HK-2 (cell line): ENCODE measurements at regions not wholly inside any gene's neighbourhood (a gene's known extent, or its start where the extent isn't known, plus 50 kb on each side); places are given as distances from the start of the nearest gene placed in this dataset.
A peak's percentile ranks its signal among the peaks of the same experiment; 100 is the strongest.
"Not testable (repeated sequence)": the region's sequence is repeated elsewhere in the genome, so short reads cannot be mapped to it uniquely, and the experiment has no call there.

ENCODE experiments used
- DNase-seq: peaks from one replicate; pipeline ENCODE4 v3.0.0-alpha.2; 2018; ENCODE audit not compliant: unreplicated experiment

GRCh38 chrX:10676235-10676957 is 56.0 kb upstream of the MID1 start:
- no peak for DNase-seq

DNA sequence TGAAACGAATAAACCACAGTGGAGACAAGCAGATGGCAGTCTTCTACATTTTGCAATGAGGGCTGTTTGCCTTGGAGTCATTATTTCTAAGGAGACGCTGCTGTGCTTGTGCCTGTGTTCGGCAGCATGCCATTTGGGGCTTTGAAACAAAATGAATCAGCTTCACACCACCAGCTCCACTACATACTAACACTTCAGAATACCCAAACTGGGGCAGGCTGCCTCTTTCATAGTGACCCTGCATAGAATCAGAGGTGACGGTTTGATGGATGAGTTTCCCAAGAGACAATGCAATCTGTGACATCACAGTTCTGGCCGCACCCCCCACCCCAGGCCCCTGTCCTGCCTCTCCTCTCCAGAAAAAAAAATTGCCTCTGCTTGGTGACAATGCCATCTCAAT is 57.1 kb upstream of the MID1 start:
- no peak for DNase-seq

- no peak for DNase-seq
These were observed 59.0 kb upstream of the MID1 start for GRCh38 chrX:10679387-10679786.

DNA sequence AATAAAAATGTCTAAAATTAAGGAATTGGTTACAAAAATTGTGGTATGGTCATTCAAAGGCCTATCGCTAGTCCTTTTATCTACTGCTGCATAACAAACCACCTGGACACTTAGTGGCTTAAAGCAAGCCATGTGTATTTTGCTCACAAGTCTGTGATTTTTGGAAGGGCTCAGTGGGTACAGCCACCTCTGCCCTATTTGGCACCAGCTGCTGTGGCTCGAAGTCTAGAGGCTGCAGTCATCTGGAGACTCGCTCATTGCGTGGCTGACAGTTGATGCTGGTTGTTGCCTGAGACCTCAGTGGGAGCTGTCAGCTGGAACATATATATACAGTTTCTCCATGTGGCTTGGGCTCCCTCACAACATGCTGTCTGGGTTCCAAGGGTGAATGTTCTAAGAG is 60.8 kb upstream of the MID1 start:
- no peak for DNase-seq

DNA sequence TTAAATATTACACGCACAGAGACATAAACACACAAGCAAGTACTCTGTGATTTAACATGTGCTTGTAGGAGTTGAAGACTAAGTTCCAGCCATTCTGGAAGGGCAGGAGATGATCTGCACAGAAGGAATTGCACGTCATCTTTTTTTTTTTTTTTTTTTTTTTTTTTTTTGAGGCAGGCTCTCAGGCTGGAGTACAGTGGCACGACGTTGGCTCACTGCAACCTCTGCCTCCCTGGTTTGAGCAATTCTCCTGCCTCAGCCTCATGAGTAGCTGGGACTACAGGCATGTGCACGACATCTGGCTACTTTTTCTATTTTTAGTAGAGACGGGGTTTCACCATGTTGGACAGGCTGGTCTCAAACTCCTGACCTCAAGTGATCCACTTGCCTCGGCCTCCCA is 63.2 kb upstream of the MID1 start:
- DNase-seq: not testable (repeated sequence)

DNA sequence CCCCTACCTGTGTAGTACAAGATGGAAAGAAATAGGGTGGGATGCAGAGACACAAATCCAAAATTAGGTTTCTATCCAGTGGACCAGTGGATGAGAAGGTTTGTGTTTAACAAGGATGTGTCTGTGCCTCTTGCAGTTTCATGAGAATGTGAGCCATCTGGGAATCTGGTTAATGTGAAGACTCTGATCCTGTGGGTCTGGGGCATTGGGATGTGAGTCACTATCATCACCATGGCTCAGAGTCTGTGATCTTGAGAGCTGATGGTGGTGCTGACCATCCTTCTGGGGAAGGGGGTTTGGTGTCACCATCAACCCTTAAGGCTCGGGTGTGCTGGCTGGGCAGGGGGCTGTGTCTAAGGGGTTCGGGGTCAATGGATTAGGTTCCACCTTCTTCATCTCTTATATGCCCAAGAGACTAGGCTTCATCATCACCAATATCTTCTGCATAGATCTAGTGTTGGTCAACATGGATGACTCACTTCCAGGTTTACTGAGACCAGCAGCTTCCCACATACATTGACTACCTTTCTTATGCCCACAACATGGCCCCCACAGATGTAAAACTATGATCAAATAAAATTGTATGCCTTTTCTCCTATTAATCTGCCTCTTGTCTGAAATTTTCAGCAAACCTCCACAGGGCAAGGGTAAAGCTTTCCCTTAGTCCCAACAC is 65.7 kb upstream of the MID1 start:
- DNase-seq: no peak

DNA sequence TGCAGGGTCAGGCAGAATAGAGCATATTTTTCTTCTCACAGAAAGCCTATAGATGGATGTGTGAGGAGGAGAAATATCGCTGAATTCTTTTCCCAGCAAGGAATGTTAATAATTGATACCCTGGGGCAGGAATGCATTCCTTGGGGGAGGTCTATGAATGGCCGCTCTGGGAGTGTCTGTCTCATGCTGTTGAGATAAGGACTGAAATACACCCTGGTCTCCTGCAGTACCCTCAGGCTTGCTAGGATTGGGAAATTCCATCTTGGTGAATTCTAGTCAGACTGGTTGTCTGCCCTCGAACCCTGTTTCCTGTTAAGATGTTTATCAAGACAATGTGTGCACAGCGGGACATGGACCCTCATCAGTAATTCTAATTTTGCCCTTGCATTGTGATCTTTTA is 71.4 kb upstream of the MID1 start:
- DNase-seq: not testable (repeated sequence)

- DNase-seq: no peak
These were observed 77.4 kb upstream of the MID1 start for GRCh38 chrX:10697616-10698317.

GRCh38 chrX:10698318-10698640 is 77.9 kb upstream of the MID1 start:
- no peak for DNase-seq

DNA sequence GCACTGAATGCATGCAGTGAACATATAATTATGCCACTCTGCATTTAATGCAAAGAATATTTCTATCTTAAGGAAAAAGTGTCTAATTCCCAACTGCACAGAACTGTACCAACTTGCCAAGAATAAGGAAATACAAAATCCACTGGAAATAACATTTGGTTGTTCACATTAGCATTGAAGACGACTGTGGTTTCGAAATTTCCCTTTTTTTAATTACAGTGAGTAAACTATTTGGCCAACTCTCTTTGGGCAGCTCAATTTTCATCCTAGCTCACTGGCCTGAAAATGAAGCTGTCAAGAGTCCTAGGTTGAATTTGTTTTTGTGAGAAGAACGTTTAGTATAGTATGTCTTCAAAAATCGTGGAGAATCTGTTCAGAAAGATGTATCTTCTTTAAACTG is 81.6 kb upstream of the MID1 start:
- no peak for DNase-seq

GRCh38 chrX:10706342-10706741 is 86.0 kb upstream of the MID1 start:
- not testable (repeated sequence) for DNase-seq

DNA sequence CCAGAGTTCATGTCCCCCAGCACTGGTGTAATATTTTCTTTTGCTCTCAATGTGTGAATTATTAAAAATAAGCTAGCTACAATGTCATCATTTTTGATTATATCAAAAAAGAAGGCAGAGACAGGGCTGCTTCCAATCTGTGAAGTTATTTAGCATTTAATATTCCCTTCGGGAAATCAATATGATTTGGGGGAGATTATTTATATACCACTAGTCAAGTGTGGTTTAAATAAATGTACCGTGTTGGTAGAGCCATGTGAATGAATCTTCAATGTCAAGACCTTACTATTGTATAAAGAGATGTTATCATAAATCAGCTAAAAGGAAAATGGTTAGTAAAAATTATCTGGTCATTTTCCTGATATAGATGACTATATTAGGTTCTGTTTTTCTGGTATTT is 87.4 kb upstream of the MID1 start:
- DNase-seq: no peak

DNA sequence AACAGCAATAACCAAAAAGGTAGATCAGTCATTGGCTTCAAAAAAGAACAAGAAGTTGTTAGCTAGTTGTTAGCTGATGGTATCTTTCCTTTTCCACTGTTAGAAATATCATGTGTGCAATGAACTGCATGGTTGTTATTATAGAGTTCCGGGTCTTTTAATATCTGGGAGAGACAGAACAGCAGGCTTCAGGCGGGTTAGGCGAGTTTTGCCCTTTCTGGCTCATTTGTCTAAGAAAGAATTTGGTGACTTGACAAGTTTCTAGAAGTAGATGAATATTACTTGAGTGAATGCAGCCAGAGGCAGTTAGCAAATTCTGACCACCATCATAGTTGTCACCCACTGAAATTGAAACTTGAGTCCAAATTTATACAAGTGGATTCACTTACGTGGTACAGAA is 88.9 kb upstream of the MID1 start:
- no peak for DNase-seq

- no peak for DNase-seq
These were observed 94.1 kb upstream of the MID1 start for GRCh38 chrX:10714531-10714930.

GRCh38 chrX:10722851-10723250 is 102.5 kb upstream of the MID1 start:
- DNase-seq: peak; percentile 48

DNA sequence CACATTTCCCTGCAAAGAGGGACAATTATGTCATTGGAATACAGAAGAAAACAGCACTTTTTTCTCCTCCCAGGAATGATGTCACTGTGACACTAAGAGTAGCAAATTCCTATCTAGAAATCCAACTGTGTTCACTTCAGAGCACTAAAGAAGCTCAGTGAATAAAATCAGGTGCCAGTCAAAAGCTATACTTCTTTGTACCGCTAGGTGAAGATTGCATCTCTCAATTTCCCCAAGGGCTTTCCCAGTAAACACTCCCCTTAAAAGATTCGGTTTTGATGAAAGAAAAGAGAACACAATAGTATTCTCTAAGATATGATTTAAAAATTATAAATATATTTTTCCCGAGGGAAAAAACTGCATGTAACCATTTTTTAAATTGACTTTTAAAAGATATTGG is 104.7 kb upstream of the MID1 start:
- DNase-seq: no peak

DNA sequence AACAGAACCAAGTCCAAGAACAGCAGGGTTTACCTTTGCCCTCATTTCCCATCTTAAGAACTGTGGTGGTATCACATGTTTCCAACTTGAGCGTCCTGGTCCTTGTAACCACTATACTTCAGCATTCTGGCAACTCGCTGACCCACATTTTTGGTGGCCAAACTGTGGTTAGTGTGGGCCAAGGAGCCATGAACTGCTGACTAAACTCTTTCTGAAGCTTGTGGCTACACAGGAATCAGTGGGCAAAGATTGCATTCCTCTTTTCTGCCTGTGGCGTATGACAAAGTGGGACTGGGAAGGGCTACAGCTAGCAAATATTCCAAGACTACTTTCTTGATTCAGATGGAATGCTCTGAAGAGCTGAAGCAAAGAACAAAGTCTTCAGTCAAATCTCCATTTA is 106.3 kb upstream of the MID1 start:
- peak; percentile 53 for DNase-seq

GRCh38 chrX:10728806-10729389 is 108.5 kb upstream of the MID1 start:
- DNase-seq: no peak

DNA sequence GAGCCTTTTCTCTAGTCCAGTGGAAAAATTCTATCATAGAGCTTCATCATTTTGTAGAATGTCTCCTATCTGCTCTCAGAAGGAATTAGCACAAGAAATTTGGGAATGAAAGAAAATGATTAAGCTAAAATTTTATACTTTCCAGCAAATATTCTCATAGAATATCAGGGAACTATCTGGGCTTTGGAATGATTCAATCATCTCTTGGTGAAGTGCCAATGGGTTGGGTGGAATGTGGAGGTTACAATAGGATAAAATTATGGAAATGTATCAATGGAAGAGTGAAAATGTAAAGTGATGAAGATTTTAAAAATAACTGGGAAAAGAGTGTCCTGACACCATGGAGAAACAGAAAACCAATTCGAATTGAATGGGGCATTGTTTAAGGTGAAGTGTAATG is 119.0 kb upstream of the MID1 start:
- no peak for DNase-seq

DNA sequence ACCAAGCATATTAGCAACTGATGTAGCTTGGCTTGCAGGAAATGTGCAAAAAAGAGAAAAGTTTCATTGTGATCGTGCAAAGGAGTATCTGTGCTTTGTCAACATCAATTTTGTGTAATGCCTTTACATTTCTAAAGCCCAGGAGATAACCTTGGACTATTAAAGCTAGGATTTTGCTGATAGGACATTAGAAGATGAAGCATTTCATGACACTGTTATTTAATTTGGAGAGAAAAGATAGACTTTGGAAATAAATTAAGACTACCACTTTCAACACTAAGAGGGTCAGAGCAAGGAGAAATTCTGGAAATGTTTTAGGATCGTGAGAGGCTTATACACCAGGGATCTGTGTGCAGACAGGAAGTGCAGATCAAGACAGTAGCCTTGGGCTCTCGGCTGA is 120.6 kb upstream of the MID1 start:
- no peak for DNase-seq

DNA sequence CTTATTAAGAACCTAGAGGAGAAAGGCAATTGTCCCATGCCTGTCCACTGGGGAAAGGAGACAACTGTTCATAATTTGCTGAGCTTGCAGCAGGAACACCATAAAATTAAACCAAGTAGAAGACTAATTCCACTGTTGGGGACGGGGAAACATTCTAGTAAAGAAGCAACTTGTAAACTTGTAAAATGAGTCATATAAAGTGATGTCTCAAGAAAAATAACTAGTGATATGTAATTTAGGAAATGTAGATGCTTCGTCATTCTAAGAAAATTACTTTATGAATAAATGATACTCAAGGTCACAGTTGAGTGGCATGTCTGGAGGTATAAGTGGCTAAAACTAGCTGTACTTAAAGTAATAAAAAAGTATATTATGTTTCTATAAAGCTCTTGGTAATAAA is 121.2 kb upstream of the MID1 start:
- no peak for DNase-seq

DNA sequence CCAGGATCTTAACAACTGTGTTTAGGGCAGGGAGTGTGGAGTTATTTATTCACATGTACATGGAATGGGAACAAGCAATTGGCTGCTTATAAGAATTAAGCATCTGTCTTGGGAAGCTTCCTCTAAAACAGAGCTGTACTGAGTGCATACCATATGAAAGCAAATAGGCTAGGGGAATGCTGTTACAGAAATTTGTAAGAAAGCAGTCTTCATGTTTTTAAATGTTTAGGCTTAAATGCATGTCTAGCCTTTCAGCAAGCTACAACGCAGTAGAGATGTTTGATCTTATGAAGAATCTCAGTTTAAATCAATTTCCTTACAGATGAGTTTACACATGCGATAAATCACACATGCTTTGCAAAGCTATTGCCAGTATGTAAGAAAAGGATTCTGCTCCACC is 123.1 kb upstream of the MID1 start:
- DNase-seq: no peak

DNA sequence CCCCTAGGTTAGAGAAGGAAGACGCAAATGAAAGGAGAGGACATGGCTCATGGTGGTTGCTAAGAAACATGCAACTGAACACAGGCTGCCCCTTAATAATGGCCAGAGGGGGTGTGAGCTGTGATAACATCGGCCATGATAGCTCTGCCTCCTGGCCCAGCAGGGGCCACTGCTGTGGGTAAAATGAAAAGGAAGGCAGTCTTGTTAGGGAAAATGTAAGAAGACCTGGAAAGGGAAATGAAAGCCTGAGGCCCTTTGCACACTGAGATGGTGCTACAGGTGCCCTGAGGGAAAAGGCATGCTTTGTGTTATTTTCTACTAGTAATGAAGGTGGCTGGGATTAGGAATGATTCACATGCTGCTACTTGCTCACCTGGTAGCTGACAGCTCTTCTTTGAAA is 123.6 kb upstream of the MID1 start:
- DNase-seq: no peak
